ENCODE measurements at regions not wholly inside any gene's neighbourhood (a gene's known extent, or its start where the extent isn't known, plus 50 kb on each side); places are given as distances from the start of the nearest gene placed in this dataset.

DNA sequence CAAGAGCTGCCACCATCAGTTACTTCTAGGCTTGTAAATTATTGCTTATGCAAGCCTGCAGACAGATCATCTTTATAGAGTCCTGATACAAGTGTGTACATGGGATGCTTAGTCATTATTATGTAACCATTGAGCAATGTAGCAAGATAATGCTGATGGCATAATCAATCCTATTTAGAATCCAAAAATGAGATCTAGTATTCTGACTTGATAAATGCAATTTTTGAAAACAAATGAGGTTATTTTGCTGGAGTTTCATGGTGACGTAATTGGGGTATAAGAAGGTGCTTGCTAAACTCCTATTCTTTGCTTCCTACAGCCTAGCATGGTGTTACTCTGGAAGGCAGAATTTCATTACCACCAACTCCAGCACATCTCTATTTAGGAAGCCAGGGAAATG is 801.7 kb upstream of the PRMT6 start:
- Mint-ChIP-seq H3K36me3 (no peaks in the 10 kb centered on the region), H3K4me1 (no peaks in the 10 kb centered on the region), H3K27ac (no peak overlapping the region), H3K9me3 (peaks cover 4 to 5% of the 10 kb centered on the region in 2 donors), H3K4me3 (no peak overlapping the region), H3K27me3 (no peaks in the 10 kb centered on the region)
- ATAC-seq (replicated peaks) (no peak), DNase-seq (no peak)

DNA sequence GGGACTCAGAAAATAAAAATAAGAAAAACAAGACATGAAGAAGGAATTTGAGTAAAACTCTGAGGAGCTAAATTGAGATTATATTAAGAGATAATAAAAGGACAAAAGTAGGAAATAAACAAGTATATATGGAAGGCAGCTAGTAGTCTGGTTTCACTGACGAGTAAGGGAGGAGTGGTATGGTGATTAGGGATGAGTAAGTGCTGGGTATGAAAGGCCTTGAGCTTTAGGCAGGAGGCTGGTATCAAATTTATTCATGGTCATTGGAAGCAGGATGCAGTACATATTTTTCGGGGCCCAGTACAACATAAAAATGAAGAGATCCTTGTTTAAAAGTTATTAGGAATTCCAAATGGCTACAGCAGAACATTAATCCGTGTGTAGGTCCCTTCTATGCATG is 789.7 kb upstream of the PRMT6 start:
- Mint-ChIP-seq H3K27me3 (no peaks in the 10 kb centered on the region), H3K36me3 (no peaks in the 10 kb centered on the region), H3K4me1 (no peaks in the 10 kb centered on the region), H3K9me3 (peaks cover 3 to 7% of the 10 kb centered on the region in 2 donors), H3K4me3 (no peak overlapping the region), H3K27ac (no peak overlapping the region)
- ATAC-seq (replicated peaks) (no peak), DNase-seq (no peak)

DNA sequence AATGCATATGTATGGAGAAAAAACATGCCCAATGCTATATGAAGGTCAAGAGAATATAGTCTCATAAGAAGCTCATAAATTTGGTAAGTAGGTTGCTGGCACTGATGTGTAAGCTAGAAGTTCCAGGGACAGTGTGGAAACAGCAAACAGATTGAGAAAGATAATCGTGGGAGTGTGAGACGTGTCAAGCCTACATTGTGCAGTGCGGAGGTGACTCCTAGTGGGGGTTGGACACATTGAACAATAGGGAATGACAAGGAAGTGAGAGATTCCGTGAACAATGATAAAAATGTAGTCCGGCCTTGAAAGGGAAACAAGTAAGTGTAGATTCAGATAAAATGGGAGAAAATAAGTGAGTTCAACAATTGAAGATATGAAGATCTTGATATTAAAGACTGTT is 788.4 kb upstream of the PRMT6 start:
- Mint-ChIP-seq H3K4me3 (no peak overlapping the region), H3K36me3 (no peaks in the 10 kb centered on the region), H3K9me3 (peaks cover 3 to 7% of the 10 kb centered on the region in 2 donors), H3K27me3 (no peaks in the 10 kb centered on the region), H3K27ac (no peak overlapping the region), H3K4me1 (no peaks in the 10 kb centered on the region)
- ATAC-seq (replicated peaks) (no peak), DNase-seq (no peak)

DNA sequence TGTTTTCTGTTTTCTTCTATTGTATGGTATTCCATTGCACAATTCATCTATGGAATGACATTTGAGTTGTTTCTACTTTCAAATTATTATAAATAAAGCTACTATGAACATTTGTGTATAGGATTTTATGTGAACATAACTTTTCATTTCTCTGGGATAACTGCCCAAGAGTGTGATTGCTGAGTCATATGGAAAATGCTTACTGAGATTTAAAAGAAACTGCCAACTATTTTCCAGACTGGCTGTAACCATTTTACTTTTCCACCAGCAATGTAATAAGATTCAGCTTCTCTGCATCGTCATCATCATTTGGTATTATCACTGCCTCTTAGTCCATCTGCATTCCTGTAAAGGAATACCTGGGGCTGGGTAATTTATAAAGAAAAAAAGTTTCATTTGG is 779.6 kb upstream of the PRMT6 start:
- ATAC-seq (replicated peaks) (no peak), DNase-seq (no peak)
- Mint-ChIP-seq H3K4me1 (no peaks in the 10 kb centered on the region), H3K4me3 (no peak overlapping the region), H3K27me3 (no peaks in the 10 kb centered on the region), H3K27ac (no peak overlapping the region), H3K9me3 (peaks cover 0 to 1% of the 10 kb centered on the region in 2 donors), H3K36me3 (no peaks in the 10 kb centered on the region)

DNA sequence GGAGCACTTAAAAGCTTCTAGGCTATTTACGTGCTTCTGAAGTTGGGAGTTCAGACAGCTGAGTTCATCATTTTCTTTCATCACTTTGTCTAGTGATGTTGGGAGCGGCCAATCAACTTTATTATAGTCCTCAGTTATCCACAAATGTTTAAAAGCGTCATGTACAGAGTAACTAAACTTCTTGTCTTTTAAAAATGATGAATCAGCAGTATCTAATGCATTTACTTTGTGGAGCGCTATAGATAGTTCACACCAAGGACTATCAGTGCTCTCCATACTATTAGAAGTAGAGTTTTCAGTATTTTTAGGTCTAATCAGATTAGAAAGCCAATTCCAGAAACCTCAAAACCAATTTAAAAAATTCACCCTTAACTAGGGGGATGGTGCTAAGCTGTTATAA is 778.7 kb upstream of the PRMT6 start:
- no peaks in the 10 kb centered on the region for H3K36me3 Mint-ChIP-seq
- H3K27me3 Mint-ChIP-seq: no peaks in the 10 kb centered on the region
- H3K4me1 Mint-ChIP-seq: no peaks in the 10 kb centered on the region
- no peak overlapping the region for H3K4me3 Mint-ChIP-seq
- no peak for ATAC-seq (replicated peaks)
- H3K27ac Mint-ChIP-seq: no peak overlapping the region
- DNase-seq: no peak
- peaks cover 0 to 1% of the 10 kb centered on the region in 2 donors for H3K9me3 Mint-ChIP-seq

DNA sequence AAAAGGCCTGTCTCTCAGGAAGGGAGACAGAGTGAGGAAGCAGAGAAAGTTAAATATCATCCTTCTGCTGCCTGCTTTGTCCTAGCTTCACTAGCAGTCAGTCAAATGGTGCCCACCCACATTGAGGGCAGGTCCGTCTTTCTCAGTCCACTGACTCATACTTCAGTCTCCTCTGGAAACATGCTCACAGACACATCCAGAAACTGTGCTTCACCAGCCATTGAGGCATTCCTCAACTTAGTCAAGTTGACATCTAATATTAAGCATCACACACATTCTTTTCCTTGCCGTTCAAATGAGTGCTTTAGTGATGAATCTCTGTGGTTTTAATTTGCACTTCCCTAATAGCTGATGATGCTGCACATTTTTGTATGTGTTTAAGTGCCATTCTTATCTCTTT is 777.8 kb upstream of the PRMT6 start:
- DNase-seq (no peak), ATAC-seq (replicated peaks) (no peak)
- H3K4me3 Mint-ChIP-seq: no peak overlapping the region
- no peaks in the 10 kb centered on the region for H3K4me1 Mint-ChIP-seq
- no peaks in the 10 kb centered on the region for H3K36me3 Mint-ChIP-seq
- no peak overlapping the region for H3K27ac Mint-ChIP-seq
- H3K9me3 Mint-ChIP-seq: peaks cover 0 to 1% of the 10 kb centered on the region in 2 donors
- no peaks in the 10 kb centered on the region for H3K27me3 Mint-ChIP-seq

DNA sequence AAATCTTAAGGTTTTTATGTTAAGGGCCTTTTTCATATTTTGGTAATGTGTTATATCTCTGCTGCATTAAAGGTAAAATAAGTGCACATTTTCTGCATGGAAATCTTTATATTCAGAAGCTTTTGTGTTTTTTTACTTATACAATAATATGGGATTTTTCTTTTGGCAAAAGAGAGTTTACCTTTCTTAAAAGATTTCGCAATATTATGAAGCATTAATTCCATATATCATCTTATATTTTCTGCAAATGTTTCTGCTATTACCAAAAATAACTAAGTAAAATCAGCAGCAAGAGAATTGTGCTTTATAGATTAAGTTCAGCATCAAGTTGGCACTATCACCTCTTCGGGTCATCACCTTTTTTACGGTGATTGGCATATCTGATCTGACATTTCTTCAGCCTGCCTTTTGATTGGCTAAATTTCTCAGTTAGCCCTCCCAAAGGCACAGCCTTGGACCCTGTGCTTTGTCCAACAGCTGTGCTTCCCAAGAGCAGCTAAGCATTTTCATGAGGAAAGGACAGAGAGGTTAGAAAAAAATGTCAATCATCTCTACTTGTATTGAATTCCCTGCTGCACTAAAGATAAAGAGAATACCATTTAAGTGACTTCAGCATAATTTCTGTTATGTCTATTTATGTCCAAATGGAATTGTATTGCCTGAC is 767.1 kb upstream of the PRMT6 start:
- Mint-ChIP-seq H3K9me3 (no peaks in the 10 kb centered on the region), H3K27me3 (no peaks in the 10 kb centered on the region), H3K27ac (no peak overlapping the region), H3K4me1 (no peaks in the 10 kb centered on the region), H3K36me3 (no peaks in the 10 kb centered on the region), H3K4me3 (no peak overlapping the region)
- no peak for DNase-seq
- no peak for ATAC-seq (replicated peaks)

DNA sequence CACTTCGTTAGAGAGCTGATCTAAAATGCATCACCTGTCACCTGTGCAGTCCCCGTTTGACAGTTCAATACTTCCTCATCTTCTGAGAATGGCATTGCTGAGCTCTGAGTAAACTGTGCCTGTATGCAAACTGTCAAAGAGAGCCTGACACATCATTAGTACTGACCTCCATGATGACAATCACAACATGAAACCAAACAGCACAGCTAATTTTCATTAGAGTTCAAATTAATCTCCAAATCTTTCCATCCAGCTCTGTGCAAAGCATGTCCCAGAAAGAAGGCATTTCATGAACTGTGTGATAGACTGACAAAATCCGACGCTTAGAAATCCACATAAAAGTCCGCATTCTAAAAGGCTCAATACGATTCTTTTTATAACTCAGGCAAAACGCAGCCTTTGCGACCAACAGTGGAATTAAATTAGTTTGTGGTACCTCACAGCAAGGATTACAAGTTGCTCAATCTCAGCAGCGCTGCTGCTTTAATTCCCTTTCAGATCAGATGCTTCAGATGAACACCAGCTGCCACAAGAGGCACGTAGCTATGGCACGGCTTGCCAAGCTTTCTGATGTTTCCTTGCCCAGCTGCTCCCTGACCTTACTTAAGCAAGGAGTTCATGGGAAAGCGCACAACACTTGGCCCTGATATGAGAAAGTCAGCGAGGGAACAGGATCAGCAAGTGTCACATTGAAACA is 765.5 kb upstream of the PRMT6 start:
- Mint-ChIP-seq H3K4me3 (no peak overlapping the region), H3K27me3 (no peaks in the 10 kb centered on the region), H3K4me1 (no peaks in the 10 kb centered on the region), H3K27ac (no peak overlapping the region), H3K36me3 (no peaks in the 10 kb centered on the region), H3K9me3 (no peaks in the 10 kb centered on the region)
- ATAC-seq (replicated peaks): no peak
- no peak for DNase-seq

DNA sequence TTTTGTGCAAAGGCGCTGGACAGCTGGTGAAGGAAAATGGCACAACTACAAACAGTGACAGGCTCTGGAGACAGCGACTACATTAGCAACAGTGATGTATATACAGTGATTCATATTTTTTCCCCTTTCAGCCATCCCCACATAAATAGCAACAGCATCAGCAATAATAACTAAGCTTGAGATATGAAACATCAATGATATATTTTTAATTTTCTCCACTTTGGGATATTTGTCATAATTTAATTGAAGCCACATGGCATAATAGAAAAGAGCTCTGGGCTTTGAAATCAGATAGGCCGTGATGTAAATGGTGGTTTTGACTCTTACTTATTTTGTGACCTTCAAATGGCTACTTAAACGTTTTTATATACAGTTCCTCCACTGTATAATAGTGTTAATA is 764.3 kb upstream of the PRMT6 start:
- Mint-ChIP-seq H3K27ac (no peak overlapping the region), H3K27me3 (no peaks in the 10 kb centered on the region), H3K9me3 (no peaks in the 10 kb centered on the region), H3K4me1 (no peaks in the 10 kb centered on the region), H3K36me3 (no peaks in the 10 kb centered on the region), H3K4me3 (no peak overlapping the region)
- DNase-seq: no peak
- ATAC-seq (replicated peaks): no peak

DNA sequence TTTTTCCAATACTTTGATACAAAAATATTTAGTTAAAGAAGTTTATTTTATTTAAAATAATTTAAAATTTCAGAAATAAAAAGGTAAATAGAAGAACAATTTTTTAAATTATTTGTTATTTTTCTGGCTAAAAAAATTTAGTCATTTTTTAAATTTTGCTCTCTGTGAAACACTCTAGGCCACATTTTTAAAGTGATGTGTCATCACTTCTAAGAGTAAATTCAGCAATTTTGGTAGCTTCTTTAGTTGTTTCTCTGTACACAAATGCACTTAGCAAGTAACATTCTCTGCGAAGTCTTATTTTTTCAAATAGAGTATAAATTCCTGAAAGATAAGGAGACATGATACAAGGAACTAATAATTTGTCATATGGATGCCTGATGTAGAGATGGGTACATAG is 760.0 kb upstream of the PRMT6 start:
- Mint-ChIP-seq H3K36me3 (no peaks in the 10 kb centered on the region), H3K4me1 (no peaks in the 10 kb centered on the region), H3K4me3 (no peak overlapping the region), H3K27ac (no peak overlapping the region), H3K27me3 (no peaks in the 10 kb centered on the region), H3K9me3 (peaks cover 0 to 2% of the 10 kb centered on the region in 2 donors)
- no peak for DNase-seq
- no peak for ATAC-seq (replicated peaks)

DNA sequence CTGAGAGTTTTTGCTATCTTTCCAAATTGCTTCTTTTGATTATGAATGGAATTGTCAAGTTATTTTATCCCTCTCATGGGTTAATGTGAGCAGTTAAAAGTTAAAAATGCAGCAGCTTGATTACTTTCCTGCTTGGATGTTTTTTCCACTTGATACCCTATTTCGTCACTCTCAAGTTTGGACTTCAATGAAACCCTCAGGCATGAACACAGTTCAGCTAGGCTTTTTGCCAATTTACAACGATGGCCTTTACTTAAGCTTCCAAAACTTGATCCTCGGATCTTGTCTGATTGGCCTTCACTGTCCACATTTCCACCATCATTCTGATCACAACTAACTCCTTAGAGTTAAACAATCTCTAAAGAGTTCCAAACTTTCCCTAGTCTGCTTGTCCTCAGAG is 752.4 kb upstream of the PRMT6 start:
- Mint-ChIP-seq H3K4me1 (no peaks in the 10 kb centered on the region), H3K36me3 (no peaks in the 10 kb centered on the region), H3K27me3 (no peaks in the 10 kb centered on the region), H3K4me3 (no peak overlapping the region), H3K9me3 (peaks cover 4 to 17% of the 10 kb centered on the region in 2 donors), H3K27ac (no peak overlapping the region)
- DNase-seq: no peak
- ATAC-seq (replicated peaks): no peak

DNA sequence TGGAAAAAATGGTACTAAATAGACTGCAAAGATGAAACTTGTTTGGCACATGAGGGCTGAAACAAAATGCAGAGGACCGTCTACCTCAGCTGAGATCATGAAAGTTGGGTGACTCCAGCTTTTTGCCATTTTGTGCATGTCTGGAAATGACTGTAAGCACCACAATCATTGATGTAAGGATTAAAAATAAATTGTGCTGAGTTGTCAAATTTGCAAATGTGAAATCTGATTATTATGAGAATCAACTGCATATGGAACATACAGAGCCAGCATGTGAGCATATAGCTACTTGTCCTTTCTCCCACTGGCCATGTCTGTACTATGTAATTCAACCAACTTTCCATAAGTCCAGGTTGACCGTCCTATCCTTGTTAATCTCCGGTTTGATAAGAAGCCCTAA is 736.9 kb upstream of the PRMT6 start:
- Mint-ChIP-seq H3K27me3 (no peaks in the 10 kb centered on the region), H3K4me3 (no peak overlapping the region), H3K36me3 (no peaks in the 10 kb centered on the region), H3K4me1 (no peaks in the 10 kb centered on the region), H3K9me3 (peaks cover 4% of the 10 kb centered on the region in 2 donors), H3K27ac (no peak overlapping the region)
- ATAC-seq (replicated peaks) (no peak), DNase-seq (no peak)

DNA sequence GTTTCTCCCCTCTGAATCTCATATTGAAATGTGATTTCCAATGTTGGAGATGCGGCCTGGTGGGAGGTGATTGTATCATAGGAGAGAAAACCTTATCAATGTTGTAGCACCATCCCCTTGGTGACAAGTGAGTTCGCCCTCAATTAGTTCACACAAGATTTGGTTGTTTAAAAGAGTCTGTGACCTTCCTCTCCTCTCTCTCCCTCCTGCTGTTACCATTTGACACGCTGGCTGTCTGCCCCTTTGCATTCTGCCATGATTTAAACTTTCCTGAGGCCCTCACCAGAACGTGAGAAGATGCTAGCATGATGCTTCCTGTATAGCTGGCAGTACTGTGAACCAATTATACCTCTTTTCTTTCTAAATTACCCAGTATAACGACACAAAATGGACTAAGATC is 730.9 kb upstream of the PRMT6 start:
- DNase-seq: no peak
- ATAC-seq (replicated peaks): no peak
- Mint-ChIP-seq H3K9me3 (no peaks in the 10 kb centered on the region), H3K4me1 (no peaks in the 10 kb centered on the region), H3K27me3 (no peaks in the 10 kb centered on the region), H3K27ac (no peak overlapping the region), H3K36me3 (no peaks in the 10 kb centered on the region), H3K4me3 (no peak overlapping the region)

DNA sequence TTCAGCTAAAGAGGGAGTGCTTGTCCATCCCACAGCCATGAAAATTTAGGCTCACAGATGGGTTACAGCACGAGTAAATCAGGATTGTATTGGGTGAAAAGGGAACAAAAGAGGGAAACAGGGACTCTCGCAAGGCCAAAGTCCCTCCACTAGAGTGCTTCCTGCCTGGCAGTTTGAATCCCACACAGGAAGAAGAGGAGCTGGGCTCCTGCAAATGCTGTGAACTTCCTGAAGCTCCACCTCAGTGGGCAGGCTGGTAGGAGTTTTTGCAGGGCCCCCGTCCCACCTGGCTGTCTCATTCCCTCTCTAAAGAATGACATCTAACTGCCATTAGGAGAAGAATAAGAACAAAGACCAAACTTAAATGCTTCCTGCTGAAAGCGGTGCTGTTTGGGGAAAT is 712.0 kb upstream of the PRMT6 start:
- Mint-ChIP-seq H3K9me3 (peaks cover 0 to 7% of the 10 kb centered on the region in 2 donors), H3K36me3 (no peaks in the 10 kb centered on the region), H3K27me3 (no peaks in the 10 kb centered on the region), H3K27ac (no peak overlapping the region), H3K4me3 (no peak overlapping the region), H3K4me1 (no peaks in the 10 kb centered on the region)
- ATAC-seq (replicated peaks): no peak
- DNase-seq: no peak

DNA sequence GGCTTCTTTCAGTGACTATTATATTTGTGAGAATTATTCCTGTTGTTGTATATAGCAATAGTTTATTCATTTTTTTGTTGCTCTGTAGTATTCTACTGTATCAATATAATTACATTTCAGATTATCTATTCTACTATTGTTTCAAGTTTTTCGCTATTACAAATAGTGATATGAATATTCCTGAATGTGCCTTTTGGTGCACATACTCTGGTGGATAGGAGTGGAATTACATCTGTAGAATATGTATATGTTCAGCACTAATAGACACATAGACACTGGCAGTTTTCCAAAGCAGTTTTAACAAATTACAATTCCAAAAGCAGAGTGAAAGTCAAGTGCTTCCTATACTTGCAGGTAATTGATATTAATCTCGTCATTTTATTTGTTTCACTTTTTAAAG is 696.2 kb upstream of the PRMT6 start:
- DNase-seq (no peak), ATAC-seq (replicated peaks) (no peak)
- Mint-ChIP-seq H3K27ac (no peak overlapping the region), H3K4me1 (no peaks in the 10 kb centered on the region), H3K4me3 (no peak overlapping the region), H3K27me3 (no peaks in the 10 kb centered on the region), H3K36me3 (no peaks in the 10 kb centered on the region), H3K9me3 (peaks cover 8 to 12% of the 10 kb centered on the region in 2 donors)

Data from stimulated activated naive B cell treated with anti-CD40 and anti-IgM and Interleukin-4, amounts not matched to agents 10 μg/mL and 1 μg/mL and 100 μg/mL, for 72 hours (primary cell).